ENCODE measurements at regions not wholly inside any gene's neighbourhood (a gene's known extent, or its start where the extent isn't known, plus 50 kb on each side); places are given as distances from the start of the nearest gene placed in this dataset.

- H3K9me3 ChIP-seq, result no peaks in the 10 kb centered on the region
- H3K4me3 ChIP-seq, result no peak overlapping the region
- TF ChIP-seq, protein P1, sequence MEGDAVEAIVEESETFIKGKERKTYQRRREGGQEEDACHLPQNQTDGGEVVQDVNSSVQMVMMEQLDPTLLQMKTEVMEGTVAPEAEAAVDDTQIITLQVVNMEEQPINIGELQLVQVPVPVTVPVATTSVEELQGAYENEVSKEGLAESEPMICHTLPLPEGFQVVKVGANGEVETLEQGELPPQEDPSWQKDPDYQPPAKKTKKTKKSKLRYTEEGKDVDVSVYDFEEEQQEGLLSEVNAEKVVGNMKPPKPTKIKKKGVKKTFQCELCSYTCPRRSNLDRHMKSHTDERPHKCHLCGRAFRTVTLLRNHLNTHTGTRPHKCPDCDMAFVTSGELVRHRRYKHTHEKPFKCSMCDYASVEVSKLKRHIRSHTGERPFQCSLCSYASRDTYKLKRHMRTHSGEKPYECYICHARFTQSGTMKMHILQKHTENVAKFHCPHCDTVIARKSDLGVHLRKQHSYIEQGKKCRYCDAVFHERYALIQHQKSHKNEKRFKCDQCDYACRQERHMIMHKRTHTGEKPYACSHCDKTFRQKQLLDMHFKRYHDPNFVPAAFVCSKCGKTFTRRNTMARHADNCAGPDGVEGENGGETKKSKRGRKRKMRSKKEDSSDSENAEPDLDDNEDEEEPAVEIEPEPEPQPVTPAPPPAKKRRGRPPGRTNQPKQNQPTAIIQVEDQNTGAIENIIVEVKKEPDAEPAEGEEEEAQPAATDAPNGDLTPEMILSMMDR (IDR thresholded peaks at IDR 0.05), result no peak
- no peak for TF ChIP-seq POLR2A (IDR thresholded peaks at IDR 0.05)
- H3K27ac ChIP-seq, result no peak overlapping the region
- H3K4me1 ChIP-seq, result no peaks in the 10 kb centered on the region
- no peaks in the 10 kb centered on the region for H3K27me3 ChIP-seq
- H3K36me3 ChIP-seq, result no peaks in the 10 kb centered on the region
- DNase-seq, result no peak
These were observed 134.3 kb upstream of the CDH9 start for GRCh38 chr5:27172693-27173092.

- Histone ChIP-seq H3K4me3 (no peak overlapping the region), H3K4me1 (no peaks in the 10 kb centered on the region), H3K36me3 (no peaks in the 10 kb centered on the region), H3K27me3 (no peaks in the 10 kb centered on the region), H3K27ac (no peak overlapping the region), H3K9me3 (no peaks in the 10 kb centered on the region)
- no peak for DNase-seq
- TF ChIP-seq POLR2A (IDR thresholded peaks at IDR 0.05), result no peak
- TF ChIP-seq, protein P1 (IDR thresholded peaks at IDR 0.05), result no peak
These were observed 133.4 kb upstream of the CDH9 start for GRCh38 chr5:27171761-27172261.

GRCh38 chr5:27158775-27159174 is 120.4 kb upstream of the CDH9 start:
- no peak for DNase-seq
- Histone ChIP-seq H3K9me3 (peaks cover 0 to 9% (median 0%) of the 10 kb centered on the region in 4 donors), H3K4me3 (no peak overlapping the region), H3K4me1 (no peaks in the 10 kb centered on the region), H3K27me3 (no peaks in the 10 kb centered on the region), H3K27ac (no peak overlapping the region), H3K36me3 (no peaks in the 10 kb centered on the region)
- TF ChIP-seq, protein P1 (IDR thresholded peaks at IDR 0.05), result no peak
- TF ChIP-seq POLR2A (IDR thresholded peaks at IDR 0.05), result no peak

DNA sequence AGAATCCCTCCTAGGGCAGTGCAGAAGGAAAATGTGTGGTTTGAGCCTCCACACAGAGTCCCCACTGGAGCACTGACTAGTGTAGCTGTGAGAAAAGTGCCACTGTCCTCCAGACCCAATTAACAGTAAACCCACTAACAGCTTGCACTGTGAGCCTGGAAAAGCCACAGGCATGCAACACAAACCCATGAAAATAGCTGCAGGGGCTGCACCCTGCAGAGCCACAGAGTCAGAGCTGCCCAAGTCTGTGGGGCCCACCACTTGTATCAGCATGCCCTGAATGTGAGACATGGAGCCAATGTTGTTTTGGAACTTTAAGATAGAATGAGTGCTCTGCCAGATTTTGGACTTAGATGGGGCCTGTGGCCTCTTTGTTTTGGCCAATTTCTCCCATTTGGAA is 119.8 kb upstream of the CDH9 start:
- no peak for DNase-seq
- TF ChIP-seq, protein P1 (IDR thresholded peaks at IDR 0.05), result no peak
- TF ChIP-seq POLR2A (IDR thresholded peaks at IDR 0.05), result no peak
- H3K36me3 ChIP-seq, result no peaks in the 10 kb centered on the region
- H3K4me3 ChIP-seq, result no peak overlapping the region
- no peaks in the 10 kb centered on the region for H3K27me3 ChIP-seq
- H3K9me3 ChIP-seq, result peaks cover 0 to 9% (median 0%) of the 10 kb centered on the region in 4 donors
- no peaks in the 10 kb centered on the region for H3K4me1 ChIP-seq
- no peak overlapping the region for H3K27ac ChIP-seq

DNA sequence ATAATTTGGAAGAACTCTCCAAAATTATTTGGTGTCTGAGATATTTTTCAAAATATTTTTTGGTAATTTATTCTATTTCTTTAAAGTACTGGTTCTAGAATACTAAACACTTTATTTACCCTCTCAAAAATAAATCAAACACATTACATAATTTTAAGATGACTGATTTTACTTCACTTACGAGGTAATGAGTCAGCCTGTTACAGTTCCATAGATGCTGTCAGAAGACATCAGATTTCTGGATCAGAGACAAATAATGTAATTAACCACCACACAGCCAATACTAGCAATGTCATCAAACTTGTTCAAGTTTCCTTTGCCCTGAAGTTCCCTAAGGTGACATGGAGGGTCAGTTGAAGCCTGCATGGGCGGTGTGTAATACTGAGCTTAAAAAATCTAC is 106.1 kb upstream of the CDH9 start:
- Histone ChIP-seq H3K4me1 (no peaks in the 10 kb centered on the region), H3K36me3 (no peaks in the 10 kb centered on the region), H3K4me3 (no peak overlapping the region), H3K27me3 (no peaks in the 10 kb centered on the region), H3K9me3 (no peaks in the 10 kb centered on the region), H3K27ac (no peak overlapping the region)
- DNase-seq, result no peak
- TF ChIP-seq, protein P1 (IDR thresholded peaks at IDR 0.05), result no peak
- TF ChIP-seq POLR2A (IDR thresholded peaks at IDR 0.05), result no peak

DNA sequence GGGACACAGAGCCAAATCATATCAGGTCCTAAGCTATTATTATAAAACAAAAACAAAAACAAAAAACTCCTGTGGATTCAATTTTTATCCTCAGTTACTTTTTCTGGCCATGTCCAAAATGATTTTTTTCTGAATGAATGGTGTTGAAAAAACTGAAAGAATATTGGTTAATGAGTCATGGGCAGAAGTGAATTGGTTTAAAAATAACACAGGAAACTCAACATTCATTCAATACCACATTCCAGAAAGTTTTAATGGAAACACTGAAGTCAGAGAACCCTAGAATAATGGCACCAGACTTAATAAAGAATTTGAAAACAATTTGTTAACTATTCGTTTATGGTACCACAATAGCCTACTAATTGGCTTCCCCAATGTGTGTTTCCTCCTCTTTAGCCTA is 102.4 kb upstream of the CDH9 start:
- no peaks in the 10 kb centered on the region for H3K36me3 ChIP-seq
- no peaks in the 10 kb centered on the region for H3K27me3 ChIP-seq
- no peaks in the 10 kb centered on the region for H3K4me1 ChIP-seq
- H3K9me3 ChIP-seq, result no peaks in the 10 kb centered on the region
- no peak overlapping the region for H3K4me3 ChIP-seq
- no peak overlapping the region for H3K27ac ChIP-seq
- TF ChIP-seq, protein P1 (IDR thresholded peaks at IDR 0.05), result no peak
- DNase-seq, result no peak

Data from Peyer's patch (tissue), 4 donors.